ENCODE measurements at regions not wholly inside any gene's neighbourhood (a gene's known extent, or its start where the extent isn't known, plus 50 kb on each side); places are given as distances from the start of the nearest gene placed in this dataset.

DNA sequence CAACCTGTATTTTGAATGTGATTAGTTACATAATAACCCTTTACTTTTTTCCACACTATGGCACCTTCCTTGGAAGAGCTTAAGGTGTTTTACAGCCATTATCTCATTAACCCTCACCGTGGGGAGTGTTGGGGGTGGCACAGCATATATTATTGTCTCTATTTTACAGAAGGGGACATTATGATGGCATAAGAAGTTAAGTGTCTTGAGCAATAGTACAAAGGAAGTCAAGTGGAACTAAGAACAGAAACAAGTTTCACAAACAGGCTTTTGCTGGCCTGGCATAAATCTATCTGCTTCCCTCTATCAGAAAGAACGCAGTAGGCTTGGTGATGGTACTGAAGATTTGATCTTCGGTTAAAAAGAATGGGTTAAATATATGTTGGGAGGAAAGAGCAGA lies 169.7 kb upstream of the OTX2 start:
- TF ChIP-seq, protein P1, sequence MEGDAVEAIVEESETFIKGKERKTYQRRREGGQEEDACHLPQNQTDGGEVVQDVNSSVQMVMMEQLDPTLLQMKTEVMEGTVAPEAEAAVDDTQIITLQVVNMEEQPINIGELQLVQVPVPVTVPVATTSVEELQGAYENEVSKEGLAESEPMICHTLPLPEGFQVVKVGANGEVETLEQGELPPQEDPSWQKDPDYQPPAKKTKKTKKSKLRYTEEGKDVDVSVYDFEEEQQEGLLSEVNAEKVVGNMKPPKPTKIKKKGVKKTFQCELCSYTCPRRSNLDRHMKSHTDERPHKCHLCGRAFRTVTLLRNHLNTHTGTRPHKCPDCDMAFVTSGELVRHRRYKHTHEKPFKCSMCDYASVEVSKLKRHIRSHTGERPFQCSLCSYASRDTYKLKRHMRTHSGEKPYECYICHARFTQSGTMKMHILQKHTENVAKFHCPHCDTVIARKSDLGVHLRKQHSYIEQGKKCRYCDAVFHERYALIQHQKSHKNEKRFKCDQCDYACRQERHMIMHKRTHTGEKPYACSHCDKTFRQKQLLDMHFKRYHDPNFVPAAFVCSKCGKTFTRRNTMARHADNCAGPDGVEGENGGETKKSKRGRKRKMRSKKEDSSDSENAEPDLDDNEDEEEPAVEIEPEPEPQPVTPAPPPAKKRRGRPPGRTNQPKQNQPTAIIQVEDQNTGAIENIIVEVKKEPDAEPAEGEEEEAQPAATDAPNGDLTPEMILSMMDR (IDR thresholded peaks at IDR 0.05), result no peak
- TF ChIP-seq POLR2A (IDR thresholded peaks at IDR 0.05) (no peak), EP300 (IDR thresholded peaks at IDR 0.05) (no peak), POLR2AphosphoS5 (IDR thresholded peaks at IDR 0.05) (no peak)

Measured in suprapubic skin (tissue), 4 donors.